HG03558 (cell line): ENCODE measurements at regions not wholly inside any gene's neighbourhood (a gene's known extent, or its start where the extent isn't known, plus 50 kb on each side); places are given as distances from the start of the nearest gene placed in this dataset.

ENCODE experiments used
- ATAC-seq: cut with Tn5 transposase; IDR thresholded peaks from one replicate; pipeline ENCODE4 v1.9.1; 2021; ENCODE audit warnings: moderate number of reproducible peaks; ENCODE audit not compliant: unreplicated experiment; ENCODE audit errors: extremely low read depth

DNA sequence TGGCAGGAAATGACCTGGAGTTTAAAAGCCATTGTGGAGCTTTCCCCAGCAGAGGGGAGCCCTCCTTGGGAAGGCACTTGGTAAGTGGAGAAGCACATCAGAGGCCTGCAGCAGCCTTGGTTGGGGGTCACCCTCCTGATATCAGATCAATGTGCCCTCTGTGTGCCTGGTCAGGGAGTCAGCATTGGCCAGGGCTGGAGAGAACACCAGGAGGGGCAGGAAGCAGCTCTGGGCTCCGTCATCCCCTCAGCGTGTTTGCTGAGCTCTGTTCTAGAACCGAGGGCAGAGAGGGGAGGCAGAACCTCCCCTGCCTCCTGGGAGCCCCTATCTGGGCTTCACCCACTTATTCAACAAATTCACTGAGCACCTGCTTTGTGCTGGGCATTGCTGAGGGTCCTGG, 846.0 kb downstream of the TBC1D22A start:
- no peak for ATAC-seq

DNA sequence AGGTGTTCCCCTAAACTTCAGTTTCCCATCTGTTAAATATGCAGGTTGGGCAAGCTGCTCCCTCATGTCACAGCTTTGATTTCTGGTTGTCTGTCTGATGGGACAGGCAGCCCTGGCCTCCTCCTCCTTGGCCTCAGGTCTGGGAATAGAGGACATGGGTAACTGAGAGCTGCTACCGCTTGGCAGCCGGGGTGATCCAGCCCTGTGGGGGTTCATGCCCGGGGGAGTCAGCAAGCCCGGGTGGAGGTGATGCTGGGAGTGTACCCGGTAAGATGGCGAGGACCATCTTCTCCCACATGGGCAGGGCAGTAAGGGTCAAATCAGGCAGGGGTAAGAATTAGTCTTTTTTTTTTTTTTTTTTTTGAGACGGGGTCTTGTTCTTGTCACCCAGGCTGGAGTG, 845.0 kb downstream of the TBC1D22A start:
- no peak for ATAC-seq

DNA sequence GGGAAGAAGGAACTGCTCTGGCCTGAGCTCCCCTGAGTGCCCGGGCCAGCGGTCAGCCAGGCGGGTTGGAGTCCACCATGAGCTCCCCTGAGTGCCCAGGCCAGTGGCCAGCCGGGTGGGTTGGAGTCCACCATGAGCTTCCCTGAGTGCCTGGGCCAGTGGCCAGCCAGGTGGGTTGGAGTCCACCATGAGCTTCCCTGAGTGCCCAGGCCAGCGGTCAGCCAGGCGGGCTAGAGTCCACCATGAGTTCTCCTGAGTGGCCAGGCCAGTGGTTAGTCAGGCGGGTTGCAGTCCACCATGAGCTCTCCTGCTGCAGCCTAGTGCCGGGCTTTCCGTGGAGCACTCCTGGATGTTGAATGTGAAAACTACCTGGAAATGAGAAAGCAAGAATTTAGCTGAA, 844.0 kb downstream of the TBC1D22A start:
- no peak for ATAC-seq

DNA sequence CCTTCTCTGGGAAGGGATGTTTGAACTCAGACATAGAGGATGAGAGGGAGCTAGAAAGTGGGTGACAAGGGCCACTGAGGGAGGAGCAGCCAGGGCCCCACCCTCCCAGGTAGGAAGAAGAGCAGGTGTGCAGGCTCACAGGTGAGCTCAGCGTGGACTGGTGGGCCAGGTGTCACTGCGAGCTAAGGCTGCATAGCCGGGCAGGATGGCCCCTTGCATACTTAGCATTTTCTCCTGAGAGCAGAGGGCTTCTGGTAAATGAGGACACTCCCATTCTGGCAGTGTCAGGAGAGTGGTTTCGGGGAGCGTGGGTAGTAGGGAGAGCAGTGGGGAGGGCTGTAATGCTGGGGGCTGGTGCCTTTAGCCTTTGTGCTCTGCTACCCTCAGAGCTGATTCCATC, 843.4 kb downstream of the TBC1D22A start:
- ATAC-seq, result no peak

DNA sequence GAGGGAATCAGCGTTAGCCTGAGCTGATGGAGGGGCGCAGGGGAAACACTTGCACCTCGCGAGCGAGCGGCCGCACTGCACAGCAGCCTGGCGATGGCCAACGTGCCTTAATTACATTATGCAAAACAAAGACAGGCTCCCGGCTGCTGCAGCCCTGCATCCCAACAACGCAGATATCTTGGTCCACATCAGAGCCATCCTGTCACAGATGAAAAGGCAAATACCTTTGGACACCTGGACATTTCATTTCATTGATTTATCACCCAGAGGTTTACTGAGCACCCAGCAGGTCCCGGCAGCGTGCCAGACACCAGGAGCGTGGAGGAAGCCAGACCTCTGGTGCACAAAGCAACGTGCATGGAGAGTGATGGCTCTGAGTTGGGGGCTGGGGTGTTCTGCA, 843.0 kb downstream of the TBC1D22A start:
- no peak for ATAC-seq

DNA sequence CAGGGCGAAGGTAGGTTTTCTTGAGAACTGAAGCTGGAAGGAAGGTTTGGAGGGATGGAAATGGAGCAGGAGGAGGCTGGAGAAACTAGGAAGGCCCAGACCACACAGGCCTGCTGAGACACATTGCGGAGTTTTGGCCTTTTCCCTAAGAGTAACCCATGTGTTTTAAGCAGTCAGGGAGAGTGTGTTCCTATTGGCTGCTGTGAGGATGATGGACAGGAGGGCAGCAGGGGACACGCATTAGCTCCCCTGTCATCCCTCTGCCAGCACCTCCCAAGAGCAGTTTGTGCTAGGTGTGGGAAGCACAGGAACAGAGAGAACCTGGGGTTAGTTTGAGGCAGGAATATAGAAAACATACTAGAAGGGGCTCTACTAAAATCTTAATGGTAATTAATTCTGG, 842.1 kb downstream of the TBC1D22A start:
- ATAC-seq, result no peak

DNA sequence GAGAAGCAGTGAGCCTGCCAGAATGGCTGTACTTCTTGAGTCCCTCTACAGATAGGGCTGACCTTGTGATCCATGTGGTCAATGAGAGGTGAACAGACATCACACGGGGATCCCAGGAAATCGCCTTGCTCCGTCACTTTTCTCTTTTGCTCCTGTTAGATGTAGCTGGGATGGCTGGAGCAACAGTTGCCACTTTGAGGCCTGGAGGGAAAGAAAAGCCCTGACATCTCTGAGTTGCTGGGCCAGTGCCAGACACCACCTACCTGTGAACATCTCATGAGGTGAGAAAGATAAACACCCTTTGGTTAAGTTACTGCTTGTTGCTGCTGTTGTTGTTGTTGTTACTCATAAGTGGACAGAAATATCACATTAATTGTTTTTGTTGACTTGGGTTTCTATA, 840.3 kb downstream of the TBC1D22A start:
- ATAC-seq, result no peak

DNA sequence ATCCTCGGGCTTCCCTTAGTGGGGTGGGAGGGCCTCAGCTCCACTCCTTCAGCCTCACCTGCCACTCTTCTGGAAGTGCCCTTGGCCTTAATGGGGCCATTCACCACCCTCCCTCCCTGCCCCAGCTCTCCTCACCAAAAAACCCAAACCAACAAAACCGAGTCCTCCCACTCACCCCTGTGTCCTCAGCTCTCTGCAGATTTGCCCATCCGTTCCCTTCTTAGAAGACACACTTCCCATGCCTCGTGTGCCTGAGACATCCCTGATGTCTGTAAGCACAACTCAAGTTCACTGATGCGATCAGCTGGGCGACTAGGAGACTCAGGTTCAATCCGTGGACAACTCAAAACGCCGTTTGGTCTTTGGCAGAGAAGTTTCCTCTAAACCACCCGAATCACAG, 839.2 kb downstream of the TBC1D22A start:
- ATAC-seq, result no peak

DNA sequence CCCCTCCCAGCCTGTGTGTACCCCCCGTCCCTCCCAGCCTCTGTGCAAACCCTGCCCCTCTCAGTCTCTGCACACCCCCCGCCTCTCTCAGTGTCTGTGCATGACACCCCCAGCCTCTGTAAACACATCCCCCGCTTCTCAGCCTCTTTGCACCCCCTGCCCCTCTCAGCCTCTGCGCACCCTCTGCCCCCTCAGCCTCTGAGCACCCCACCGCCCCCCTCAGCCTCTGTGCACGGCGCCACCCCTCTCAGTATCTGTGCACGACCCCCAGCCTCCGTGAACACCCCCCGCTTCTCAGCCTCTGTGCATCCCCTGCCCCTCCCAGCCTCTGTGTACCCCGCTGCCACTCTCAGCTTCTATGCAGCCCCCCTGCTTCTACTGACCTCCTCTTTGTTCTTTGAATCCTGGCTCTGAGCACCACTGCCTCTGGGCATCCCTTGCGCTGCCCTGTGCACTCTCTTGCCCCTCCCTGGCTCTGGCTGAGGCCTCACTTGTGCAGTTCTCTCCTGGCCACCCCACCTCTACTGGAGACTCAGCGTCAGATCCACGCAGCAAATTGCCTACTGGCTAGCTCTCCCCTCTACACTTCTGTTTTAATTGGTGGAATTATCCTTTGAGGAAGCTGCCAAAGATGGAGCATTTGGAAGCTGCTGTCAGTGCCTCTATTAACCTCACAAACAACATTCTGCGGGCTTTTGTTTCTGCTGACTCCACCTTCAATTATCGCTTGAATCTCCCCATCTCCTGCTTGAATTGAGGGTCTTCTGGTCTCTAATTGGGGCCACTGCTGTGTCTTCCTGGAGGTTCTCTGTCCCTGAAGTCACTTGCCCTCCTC, 838.6 kb downstream of the TBC1D22A start:
- no peak for ATAC-seq

DNA sequence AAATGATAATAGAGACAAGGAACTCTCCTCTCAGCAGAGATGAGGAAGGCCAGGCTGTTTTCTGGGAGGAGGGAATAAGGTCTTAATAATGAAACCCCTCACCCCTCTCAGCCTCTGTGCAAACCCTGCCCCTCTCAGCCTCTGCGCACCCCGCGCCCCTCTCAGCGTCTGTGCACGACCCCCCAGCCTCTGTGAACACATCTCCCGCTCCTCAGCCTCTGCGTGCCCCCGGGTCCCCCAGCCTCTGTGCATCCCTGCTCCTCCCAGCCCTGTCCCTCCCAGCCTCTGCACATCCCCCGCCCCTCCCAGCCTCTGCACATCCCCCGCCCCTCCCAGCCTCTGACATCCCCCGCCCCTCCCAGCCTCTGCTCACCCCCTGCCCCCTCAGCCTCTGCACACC, 837.8 kb downstream of the TBC1D22A start:
- ATAC-seq, result no peak

DNA sequence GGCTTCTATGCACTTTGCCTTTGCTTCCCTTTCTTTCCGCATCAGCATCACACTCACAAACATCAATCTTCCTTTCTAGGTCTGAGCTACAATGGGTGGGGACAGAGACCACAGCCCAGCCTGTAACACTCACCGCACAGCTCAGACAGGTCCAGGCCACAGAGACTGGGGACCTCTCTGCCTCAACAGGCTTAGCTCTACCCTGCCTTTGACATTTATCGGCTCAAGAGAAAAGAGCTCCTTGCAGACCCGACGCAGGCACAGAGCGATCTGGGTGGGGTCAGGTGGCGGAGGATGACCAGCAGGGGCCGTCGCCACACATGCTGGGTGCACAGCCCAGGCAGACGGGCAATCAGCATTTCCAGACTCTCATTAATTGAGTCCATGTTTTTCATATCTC, 837.3 kb downstream of the TBC1D22A start:
- no peak for ATAC-seq

DNA sequence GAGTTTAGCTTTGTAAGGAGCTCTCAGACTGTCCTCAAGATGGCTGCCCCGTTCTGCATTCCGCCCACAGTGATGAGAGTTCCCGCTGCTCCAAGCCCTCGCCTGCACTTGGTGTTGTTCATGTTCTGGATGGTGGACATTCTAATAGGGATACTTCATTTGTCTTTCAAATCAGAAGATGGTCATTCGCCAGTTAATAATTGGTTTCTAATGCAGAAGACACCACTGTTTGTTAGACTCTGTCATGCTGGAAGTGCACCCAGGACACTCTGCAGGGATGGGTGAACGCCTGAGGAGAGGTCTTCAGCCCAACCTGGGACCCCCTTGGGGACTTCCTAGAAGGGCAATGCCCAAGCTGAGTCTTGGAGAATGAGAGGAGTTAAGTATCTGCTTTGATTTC, 836.4 kb downstream of the TBC1D22A start:
- ATAC-seq, result no peak

DNA sequence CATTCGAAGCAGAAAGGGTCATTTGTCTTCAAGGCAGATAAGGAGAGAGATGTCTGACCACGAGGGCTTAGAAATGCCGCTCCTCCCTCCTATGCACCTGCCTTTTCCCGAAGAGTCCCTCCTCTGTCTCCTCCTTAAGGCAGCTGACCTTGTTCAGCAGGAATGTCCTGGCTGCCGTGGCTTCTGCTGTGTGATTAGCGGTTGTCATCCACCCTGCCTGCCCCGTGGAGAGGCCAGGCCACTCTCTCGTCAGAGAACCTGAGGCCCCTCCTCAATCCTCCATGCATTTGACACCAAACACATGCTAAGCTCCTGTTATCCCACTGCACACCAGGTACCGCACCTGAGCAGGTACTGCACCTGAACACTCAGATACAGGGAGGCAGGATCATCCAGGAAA, 834.6 kb downstream of the TBC1D22A start:
- no peak for ATAC-seq

DNA sequence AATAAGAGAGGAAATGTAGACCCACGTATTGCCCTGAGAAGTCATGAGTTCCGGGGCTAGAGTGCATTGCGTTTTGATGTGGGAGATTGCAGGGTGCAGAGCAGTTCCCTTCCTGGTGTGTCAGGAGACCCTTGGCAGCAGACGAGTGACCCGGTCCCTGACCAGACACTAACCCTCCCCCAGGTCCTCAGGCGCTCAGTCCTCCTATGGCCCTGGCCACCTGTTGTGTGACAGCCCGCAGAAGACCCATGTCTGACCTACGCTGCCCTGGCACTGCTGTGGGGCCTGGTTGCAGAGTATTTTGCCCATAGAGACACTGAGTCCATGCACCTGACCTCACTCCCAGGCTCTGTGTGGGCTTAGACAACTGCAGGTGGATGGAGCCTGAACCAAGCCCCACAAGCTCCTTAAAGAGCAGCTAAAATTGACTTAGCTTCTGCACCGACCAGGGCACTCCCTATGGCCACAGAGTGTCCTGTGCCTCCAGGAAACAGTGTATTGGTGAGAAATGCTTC, 833.8 kb downstream of the TBC1D22A start:
- no peak for ATAC-seq

DNA sequence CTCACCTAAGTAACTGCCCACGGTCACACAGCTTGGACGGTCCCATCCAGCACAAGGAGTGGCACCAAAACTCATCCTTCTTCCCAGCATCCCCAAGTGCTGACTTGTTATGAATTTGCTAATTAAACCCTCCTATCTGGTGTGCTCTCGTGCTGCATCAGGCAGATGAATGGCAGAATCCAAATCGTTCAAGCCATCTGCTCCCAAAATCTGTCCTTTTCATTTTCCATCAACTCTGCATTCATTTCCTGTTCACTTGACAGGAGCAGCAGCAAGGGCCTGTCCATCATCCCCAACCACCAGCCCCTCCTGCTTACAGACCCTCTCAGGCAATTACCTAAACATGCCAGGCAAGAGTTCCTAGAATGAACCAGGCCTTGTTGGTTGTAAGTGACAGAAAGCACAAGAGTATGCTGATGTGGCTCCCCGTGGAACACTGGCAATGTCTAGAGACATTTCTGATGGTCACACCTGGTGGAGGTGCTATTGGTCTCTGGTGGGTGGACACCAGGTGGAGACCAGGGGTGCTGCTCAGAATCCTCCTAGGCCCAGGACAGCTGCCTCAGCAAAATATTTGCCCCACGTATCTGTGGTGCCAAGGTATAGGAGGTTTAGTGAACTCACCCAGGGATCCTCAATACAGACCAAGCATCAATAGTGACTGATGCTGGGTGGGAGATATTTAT, 832.5 kb downstream of the TBC1D22A start:
- ATAC-seq, result no peak

DNA sequence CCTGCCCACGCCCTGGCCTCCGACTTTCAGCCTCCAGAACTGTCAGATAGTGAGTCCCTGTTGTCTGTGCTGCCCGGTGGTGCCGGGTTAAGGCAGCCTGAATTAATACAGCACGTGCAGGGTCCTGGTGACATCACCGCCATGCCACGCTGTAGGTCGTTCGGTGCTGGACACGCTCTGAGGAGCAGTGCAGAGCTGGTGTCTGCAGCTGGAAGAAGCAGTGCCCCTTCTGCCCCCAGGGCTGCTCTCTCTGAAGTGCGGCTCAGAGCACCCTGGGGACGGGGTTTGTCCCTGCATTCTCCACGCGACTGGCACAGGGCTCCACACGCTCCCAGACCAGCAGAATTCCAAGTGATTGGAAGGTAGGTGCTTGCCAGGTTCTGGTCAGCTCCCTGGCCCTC, 831.5 kb downstream of the TBC1D22A start:
- ATAC-seq, result no peak

DNA sequence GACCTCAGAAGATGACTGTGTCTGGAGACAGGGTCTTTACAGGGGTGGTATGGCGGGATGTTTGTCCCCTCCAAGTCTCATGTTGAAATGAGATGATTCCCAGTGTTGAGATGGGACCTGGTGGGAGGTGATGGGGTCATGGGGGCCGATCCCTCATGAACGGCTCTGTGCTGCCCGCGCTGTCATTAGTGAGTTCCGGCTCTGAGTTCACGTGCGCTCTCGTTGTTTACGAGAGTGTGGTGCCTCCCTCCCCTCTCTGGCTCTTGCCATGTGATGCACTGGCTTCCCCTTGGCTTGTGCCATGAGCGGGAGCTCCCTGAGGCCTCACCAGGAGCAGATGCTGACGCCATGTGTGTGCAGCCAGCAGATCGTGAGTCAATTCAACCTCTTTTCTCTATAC, 830.8 kb downstream of the TBC1D22A start:
- no peak for ATAC-seq

DNA sequence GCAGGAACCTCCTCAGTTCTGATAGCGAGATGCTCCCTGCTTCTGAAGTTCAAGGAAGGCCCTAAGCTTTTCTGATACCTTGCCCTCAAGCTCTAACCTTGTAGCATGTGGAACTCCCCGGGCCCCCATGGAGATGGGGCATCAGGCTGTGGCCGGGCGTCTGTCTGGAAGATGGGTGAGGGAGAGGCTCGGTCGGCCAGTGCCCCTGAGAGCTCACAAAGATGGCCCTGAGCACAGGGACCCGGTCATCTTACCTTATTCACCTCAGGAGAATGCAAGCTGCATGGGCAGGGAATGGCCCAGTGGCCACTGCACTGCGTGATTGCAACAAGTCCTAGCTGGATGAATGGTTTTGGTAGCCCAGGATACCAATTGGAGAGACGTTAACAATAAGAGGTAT, 830.3 kb downstream of the TBC1D22A start:
- ATAC-seq, result no peak

DNA sequence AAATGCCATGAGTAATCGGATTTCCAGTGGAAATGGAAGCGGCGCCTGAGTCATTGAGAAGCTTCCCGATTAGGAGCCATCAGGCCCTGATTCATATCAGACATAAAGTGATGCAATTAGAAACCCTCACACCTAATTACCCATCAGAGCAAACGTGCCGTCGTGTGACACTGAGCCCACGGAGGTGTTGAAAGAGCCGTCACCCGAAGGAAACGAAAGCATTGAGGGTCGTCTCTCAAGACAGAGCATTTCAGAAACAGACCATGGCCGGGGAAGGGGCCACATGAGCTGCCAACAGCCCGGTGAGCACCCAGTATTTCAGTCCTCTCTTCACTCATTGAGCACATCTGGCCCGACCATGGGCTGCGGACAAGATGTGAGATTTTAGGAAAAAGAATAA, 829.3 kb downstream of the TBC1D22A start:
- ATAC-seq, result no peak

DNA sequence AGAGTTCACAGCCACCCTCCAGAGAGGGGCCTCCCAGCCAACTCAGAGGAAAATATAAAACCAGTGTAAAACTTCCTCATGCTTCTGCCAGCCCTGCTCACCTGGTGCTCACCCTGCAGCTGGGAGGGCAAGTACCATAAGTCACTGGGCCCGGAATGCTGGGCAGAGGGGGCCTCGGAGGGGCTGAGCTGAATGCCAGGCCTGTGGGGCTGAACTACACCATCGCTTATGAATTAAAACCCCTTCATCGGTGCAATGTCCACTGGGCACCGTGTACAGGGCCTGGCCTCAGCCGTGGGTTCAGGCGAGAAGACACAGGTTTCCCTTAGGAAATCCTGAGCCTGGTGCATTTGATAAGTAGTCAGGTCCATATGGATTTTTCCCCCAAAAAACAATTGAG, 828.6 kb downstream of the TBC1D22A start:
- ATAC-seq, result no peak
